Stimulated activated naive CD4-positive, alpha-beta T cell treated with Interleukin-2 at 50 U/mL for 16 hours (primary cell): ENCODE measurements at regions not wholly inside any gene's neighbourhood (a gene's known extent, or its start where the extent isn't known, plus 50 kb on each side); places are given as distances from the start of the nearest gene placed in this dataset.
"Not testable (repeated sequence)": the region's sequence is repeated elsewhere in the genome, so short reads cannot be mapped to it uniquely, and the experiment has no call there.

Source experiments
- DNase-seq: peaks from one replicate; lab custom pipeline; 2025; lab: John Stamatoyannopoulos, UW

GRCh38 chr2:211144078-211144477, 587.7 kb downstream of the CPS1 start:
- no peak for DNase-seq

- DNase-seq: no peak
These were observed 588.7 kb downstream of the CPS1 start for GRCh38 chr2:211144974-211145665.

- no peak for DNase-seq
These were observed 593.3 kb downstream of the CPS1 start for GRCh38 chr2:211149731-211150130.

- DNase-seq: no peak
These were observed 600.8 kb downstream of the CPS1 start for GRCh38 chr2:211157211-211157610.

GRCh38 chr2:211157856-211158463, 601.6 kb downstream of the CPS1 start:
- DNase-seq: peak; percentile 42

- DNase-seq: no peak
These were observed 603.6 kb downstream of the CPS1 start for GRCh38 chr2:211159972-211160371.

DNA sequence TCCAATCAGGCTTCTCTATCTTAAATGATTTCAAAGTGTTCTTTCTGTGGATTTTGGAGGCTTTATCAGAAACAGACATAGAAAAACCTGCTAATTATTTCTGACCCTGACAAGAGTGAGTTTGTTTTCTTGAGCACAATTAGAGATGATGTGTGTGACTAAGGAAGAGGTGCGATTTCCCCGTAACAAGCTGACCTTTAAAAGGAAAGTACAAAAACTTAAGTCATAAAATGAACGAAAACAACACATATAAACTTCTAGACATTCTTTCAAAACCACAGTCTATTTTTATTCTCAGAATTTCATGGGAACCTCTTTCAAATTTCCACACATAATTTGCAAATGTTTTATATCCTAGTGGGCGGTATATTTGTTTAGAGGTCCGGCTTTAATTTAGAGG, 604.8 kb downstream of the CPS1 start:
- no peak for DNase-seq

DNA sequence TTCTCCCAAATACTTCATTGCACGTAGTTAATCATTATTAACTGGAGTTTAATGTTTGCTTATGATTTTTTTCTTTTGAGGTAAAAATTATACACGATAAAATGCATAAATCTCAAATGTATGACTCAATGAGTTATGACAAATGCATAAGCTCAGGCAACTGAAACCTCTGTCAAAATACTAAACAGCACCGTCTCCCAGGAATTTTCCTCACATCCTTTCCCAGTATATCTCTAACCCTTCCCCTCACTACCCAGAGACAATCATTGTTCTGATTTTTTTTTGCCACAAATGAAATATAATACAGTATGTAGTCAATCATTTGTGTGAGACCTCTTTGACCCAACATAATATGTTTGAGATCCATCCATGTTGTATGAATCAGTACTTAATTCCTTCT, 606.5 kb downstream of the CPS1 start:
- no peak for DNase-seq

DNA sequence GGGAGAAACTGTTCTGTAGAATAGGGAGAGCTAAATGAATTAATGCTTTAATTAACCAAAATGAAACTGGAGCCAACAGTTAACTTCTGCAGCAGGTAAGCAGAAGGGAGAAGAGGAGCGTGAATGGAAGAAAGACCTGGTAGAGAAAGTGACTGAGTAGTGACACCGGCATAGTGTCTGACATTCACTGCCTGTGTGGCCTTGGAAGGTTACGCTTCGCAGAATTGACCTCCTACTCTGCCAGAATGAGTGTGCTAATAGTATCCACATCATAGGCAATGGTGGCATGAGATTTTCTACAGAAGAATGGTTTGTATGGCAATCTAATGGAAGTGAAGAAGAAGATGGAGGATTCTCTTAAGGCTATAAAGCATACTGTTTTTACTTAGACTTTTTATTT, 614.4 kb downstream of the CPS1 start:
- no peak for DNase-seq

DNA sequence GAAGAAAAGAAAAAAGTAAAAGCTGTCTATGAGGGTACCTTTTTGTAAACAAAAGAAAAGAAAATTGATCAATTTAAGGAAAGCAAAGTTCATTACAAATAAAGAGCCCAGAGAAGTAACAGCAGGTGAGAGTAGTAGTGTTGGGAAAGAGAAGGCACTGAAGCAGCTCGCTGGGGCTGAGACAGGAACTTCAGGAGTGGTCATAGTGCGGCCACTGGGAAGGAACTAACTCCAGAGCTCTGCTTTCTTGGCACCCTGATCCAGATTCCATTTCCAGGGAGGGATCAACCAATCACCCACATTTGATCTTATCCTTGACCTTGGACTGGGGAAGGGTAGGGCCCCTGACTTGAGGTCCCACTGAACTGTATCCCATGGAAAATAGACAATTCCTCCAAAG, 617.6 kb downstream of the CPS1 start:
- no peak for DNase-seq

DNA sequence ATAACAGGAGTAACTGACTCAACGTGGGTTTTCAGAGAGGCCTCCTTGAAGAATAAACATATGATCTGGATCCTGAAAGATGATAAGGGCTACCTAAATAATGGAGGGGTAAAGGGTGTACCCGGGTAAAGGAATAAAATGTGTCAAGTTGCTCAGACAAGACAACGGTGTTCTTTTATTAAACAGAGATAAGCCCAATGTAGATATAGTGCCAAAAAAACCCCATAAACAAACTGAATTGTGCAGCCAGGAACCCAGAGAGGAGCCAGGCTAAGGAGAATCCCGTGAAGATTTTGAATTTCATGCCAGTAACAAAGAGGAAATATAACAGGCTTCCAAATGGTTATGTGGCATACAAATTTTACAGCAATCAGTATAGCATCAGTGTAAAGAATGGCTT, 618.2 kb downstream of the CPS1 start:
- DNase-seq: no peak

- DNase-seq: no peak
These were observed 619.6 kb downstream of the CPS1 start for GRCh38 chr2:211175956-211176355.

- no peak for DNase-seq
These were observed 620.2 kb downstream of the CPS1 start for GRCh38 chr2:211176514-211177141.

DNA sequence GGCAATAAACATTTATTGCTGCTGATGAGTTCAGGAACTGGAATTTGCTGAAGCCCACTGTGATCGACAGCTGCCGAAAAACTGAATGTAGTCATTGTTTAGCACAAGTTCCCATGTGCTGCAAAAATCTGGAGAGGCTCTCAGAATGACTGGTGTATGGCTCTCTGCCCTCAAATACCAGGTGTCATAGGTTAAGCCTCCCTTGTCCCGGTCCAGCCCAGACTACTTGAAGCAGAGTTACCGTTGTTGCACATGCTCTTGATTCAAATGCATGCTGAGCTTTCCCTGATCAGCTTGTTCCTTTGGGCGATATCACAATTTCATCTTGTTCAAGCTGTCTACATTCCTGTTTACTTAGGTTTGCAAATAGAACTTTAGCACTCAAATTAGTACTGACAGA, 625.2 kb downstream of the CPS1 start:
- no peak for DNase-seq

DNA sequence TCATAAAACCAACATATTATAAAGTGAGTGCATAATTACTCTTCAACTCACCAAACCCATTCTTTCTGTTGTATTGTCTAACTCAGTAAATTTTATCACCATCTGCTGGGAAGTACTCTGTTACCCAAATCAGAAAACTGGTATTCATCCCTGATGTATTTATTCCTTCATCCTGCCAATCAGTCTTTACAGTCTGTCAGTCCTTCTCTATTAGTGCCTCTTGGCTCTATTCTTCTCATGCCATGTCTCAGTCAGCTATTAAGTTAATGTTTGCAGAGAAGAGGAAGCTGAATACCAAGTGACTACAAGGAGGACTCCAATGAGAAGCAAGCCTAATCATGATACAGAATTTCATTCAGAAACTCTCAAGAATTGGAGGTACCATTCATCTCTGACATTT, 631.2 kb downstream of the CPS1 start:
- DNase-seq: no peak

GRCh38 chr2:211203986-211204385, 647.6 kb downstream of the CPS1 start:
- no peak for DNase-seq

GRCh38 chr2:211204456-211204855, 648.1 kb downstream of the CPS1 start:
- no peak for DNase-seq

- DNase-seq: no peak
These were observed 648.5 kb downstream of the CPS1 start for GRCh38 chr2:211204902-211205301.

GRCh38 chr2:211205358-211205757, 649.0 kb downstream of the CPS1 start:
- no peak for DNase-seq

DNA sequence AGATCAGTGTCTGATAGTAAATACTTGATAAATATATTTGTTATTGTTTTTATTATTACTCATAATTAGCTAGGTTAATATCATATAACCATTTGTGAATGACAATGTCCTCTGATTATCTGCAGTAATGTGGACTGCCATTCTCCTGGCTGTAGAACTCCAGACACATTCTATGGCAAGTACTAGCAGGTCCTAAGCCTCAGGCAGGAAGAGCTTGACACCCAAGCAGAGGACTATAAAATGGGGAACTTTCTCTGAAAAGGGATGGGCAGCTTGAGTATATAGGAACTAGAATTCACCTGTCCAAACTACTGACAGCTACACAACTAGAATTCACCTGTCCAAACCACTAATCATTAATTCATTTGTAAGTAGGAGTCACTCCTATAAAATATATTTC, 649.4 kb downstream of the CPS1 start:
- DNase-seq: no peak

GRCh38 chr2:211216221-211216620, 659.8 kb downstream of the CPS1 start:
- no peak for DNase-seq

- DNase-seq: not testable (repeated sequence)
These were observed 663.1 kb downstream of the CPS1 start for GRCh38 chr2:211219548-211219947.

- no peak for DNase-seq
These were observed 669.4 kb downstream of the CPS1 start for GRCh38 chr2:211225784-211226183.

GRCh38 chr2:211228559-211228958, 672.2 kb downstream of the CPS1 start:
- DNase-seq: no peak
